ENCODE measurements at regions not wholly inside any gene's neighbourhood (a gene's known extent, or its start where the extent isn't known, plus 50 kb on each side); places are given as distances from the start of the nearest gene placed in this dataset.

GRCh38 chr5:14937254-14937653 lies 65.7 kb upstream of the ANKH start:
- ChIA-PET CTCF (no interaction called here), POLR2A (ENCODE audit: low non-redundant PET) (no interaction called here)
- BruUV-seq (replicated peaks): no TSS peak
- no peaks in the 10 kb centered on the region for H3K27me3 ChIP-seq (replicated peaks; ENCODE audit: insufficient read depth, low read depth, low read length, poor library complexity)
- DNase-seq (ENCODE audit: low spot score): peak; percentile 33
- H3K27ac ChIP-seq (ENCODE audit: low read depth, low read length, poor library complexity, severe bottlenecking): no peak overlapping the region
- H3K4me1 ChIP-seq (ENCODE audit: insufficient read depth, low read length, poor library complexity, severe bottlenecking): no peaks in the 10 kb centered on the region
- TF ChIP-seq CTCF (conservative IDR thresholded peaks at IDR 0.05; ENCODE audit: low read depth, low read length) (no peak), EZH2 (IDR thresholded peaks at IDR 0.05; ENCODE audit: borderline replicate concordance, low read depth, low read length, poor library complexity, severe bottlenecking) (no peak)
- H3K9me3 ChIP-seq (ENCODE audit: low read depth, low read length, poor library complexity, severe bottlenecking): no peaks in the 10 kb centered on the region
- intact Hi-C loops (cut with micrococcal nuclease; ENCODE audit: unreplicated experiment): loop anchor here (2.0 kb wide), 1 partner anchor 64 kb away; no protein-coding TSS in a partner anchor
- no peak overlapping the region for H3K4me3 ChIP-seq (ENCODE audit: low read depth, low read length, poor library complexity, severe bottlenecking)
- no peaks in the 10 kb centered on the region for H3K36me3 ChIP-seq (ENCODE audit: insufficient read depth, low read length, poor library complexity, severe bottlenecking)

- Histone ChIP-seq H3K36me3 (ENCODE audit: insufficient read depth, low read length, poor library complexity, severe bottlenecking) (no peaks in the 10 kb centered on the region), H3K9me3 (ENCODE audit: low read depth, low read length, poor library complexity, severe bottlenecking) (no peaks in the 10 kb centered on the region), H3K27me3 (replicated peaks; ENCODE audit: insufficient read depth, low read depth, low read length, poor library complexity) (no peaks in the 10 kb centered on the region), H3K27ac (ENCODE audit: low read depth, low read length, poor library complexity, severe bottlenecking) (no peak overlapping the region), H3K4me1 (ENCODE audit: insufficient read depth, low read length, poor library complexity, severe bottlenecking) (no peaks in the 10 kb centered on the region), H3K4me3 (ENCODE audit: low read depth, low read length, poor library complexity, severe bottlenecking) (no peak overlapping the region)
- POLR2A ChIA-PET (ENCODE audit: low non-redundant PET): no interaction called here
- no peak for DNase-seq (ENCODE audit: low spot score)
- CTCF ChIA-PET: no interaction called here
- intact Hi-C loops (cut with micrococcal nuclease; ENCODE audit: unreplicated experiment): loop anchor here (2.0 kb wide), 1 partner anchor 64 kb away; no protein-coding TSS in a partner anchor
- BruUV-seq (replicated peaks): no TSS peak
- TF ChIP-seq EZH2 (IDR thresholded peaks at IDR 0.05; ENCODE audit: borderline replicate concordance, low read depth, low read length, poor library complexity, severe bottlenecking) (no peak), CTCF (conservative IDR thresholded peaks at IDR 0.05; ENCODE audit: low read depth, low read length) (no peak)
These were observed 65.0 kb upstream of the ANKH start for GRCh38 chr5:14936588-14936987.

GRCh38 chr5:14935341-14935740 lies 63.8 kb upstream of the ANKH start:
- Histone ChIP-seq H3K27me3 (replicated peaks; ENCODE audit: insufficient read depth, low read depth, low read length, poor library complexity) (no peaks in the 10 kb centered on the region), H3K4me3 (ENCODE audit: low read depth, low read length, poor library complexity, severe bottlenecking) (no peak overlapping the region), H3K36me3 (ENCODE audit: insufficient read depth, low read length, poor library complexity, severe bottlenecking) (no peaks in the 10 kb centered on the region), H3K27ac (ENCODE audit: low read depth, low read length, poor library complexity, severe bottlenecking) (no peak overlapping the region), H3K4me1 (ENCODE audit: insufficient read depth, low read length, poor library complexity, severe bottlenecking) (no peaks in the 10 kb centered on the region), H3K9me3 (ENCODE audit: low read depth, low read length, poor library complexity, severe bottlenecking) (no peaks in the 10 kb centered on the region)
- DNase-seq (ENCODE audit: low spot score): no peak
- BruUV-seq (replicated peaks): no TSS peak
- TF ChIP-seq EZH2 (IDR thresholded peaks at IDR 0.05; ENCODE audit: borderline replicate concordance, low read depth, low read length, poor library complexity, severe bottlenecking) (no peak), CTCF (conservative IDR thresholded peaks at IDR 0.05; ENCODE audit: low read depth, low read length) (no peak)
- ChIA-PET CTCF (no interaction called here), POLR2A (ENCODE audit: low non-redundant PET) (no interaction called here)
- intact Hi-C loops (cut with micrococcal nuclease; ENCODE audit: unreplicated experiment): no loop called here
